Testis (tissue), 2 donors: ENCODE measurements at regions not wholly inside any gene's neighbourhood (a gene's known extent, or its start where the extent isn't known, plus 50 kb on each side); places are given as distances from the start of the nearest gene placed in this dataset.

Experiments used
- CTCF ChIP-seq, 3 experiments: fragments of 450-650 bp in 2 of 3; fragments of 200-600 bp in 1 of 3; sonication (generic) in 1 of 3; IDR thresholded peaks; one replicate each; pipeline ENCODE4 v1.5.1; 2016 to 2019; ENCODE audit warnings: antibody characterized with exemption in 3 of 3, mild to moderate bottlenecking in 2 of 3, moderate library complexity in 1 of 3
- POLR2A ChIP-seq: fragments of 450-650 bp; IDR thresholded peaks from one replicate; pipeline ENCODE4 v1.6.1; 2017; ENCODE audit warnings: antibody characterized with exemption, mild to moderate bottlenecking, moderate library complexity

GRCh38 chr11:96482193-96482592 lies 92.4 kb downstream of the JRKL start:
- TF ChIP-seq CTCF (IDR thresholded peaks at IDR 0.05), result no peak
- TF ChIP-seq POLR2A, result no peak
